WI38 (cell line): ENCODE measurements at regions not wholly inside any gene's neighbourhood (a gene's known extent, or its start where the extent isn't known, plus 50 kb on each side); places are given as distances from the start of the nearest gene placed in this dataset.

Experiments used
- H3K4me3 ChIP-seq: 2 replicates; pipeline ENCODE4 v1.5.1; 2011; ENCODE audit warnings: low read depth, mild to moderate bottlenecking, control low read depth, low read length
- CTCF ChIP-seq: IDR thresholded peaks from 2 replicates; pipeline ENCODE4 v1.5.1; 2012; ENCODE audit warnings: low read depth, mild to moderate bottlenecking, control low read depth, low read length

GRCh38 chr12:91633206-91633605 lies 450.6 kb upstream of the DCN start:
- no peak overlapping the region for H3K4me3 ChIP-seq
- no peak for TF ChIP-seq CTCF

- H3K4me3 ChIP-seq = no peak overlapping the region
- no peak for TF ChIP-seq CTCF
Measured at GRCh38 chr12:91632042-91632786, 449.6 kb upstream of the DCN start.

GRCh38 chr12:91630596-91631293 lies 448.1 kb upstream of the DCN start:
- no peak for TF ChIP-seq CTCF
- no peak overlapping the region for H3K4me3 ChIP-seq

GRCh38 chr12:91630083-91630482 lies 447.5 kb upstream of the DCN start:
- TF ChIP-seq CTCF = no peak
- H3K4me3 ChIP-seq = no peak overlapping the region

GRCh38 chr12:91629440-91629839 lies 446.8 kb upstream of the DCN start:
- TF ChIP-seq CTCF = no peak
- H3K4me3 ChIP-seq = no peak overlapping the region

- no peak overlapping the region for H3K4me3 ChIP-seq
- no peak for TF ChIP-seq CTCF
Measured at GRCh38 chr12:91628656-91629055, 446.0 kb upstream of the DCN start.

GRCh38 chr12:91627225-91627624 lies 444.6 kb upstream of the DCN start:
- TF ChIP-seq CTCF = no peak
- H3K4me3 ChIP-seq = no peak overlapping the region
